MCF 10A (cell line): ENCODE measurements at regions not wholly inside any gene's neighbourhood (a gene's known extent, or its start where the extent isn't known, plus 50 kb on each side); places are given as distances from the start of the nearest gene placed in this dataset.

ENCODE experiments used
- BruUV-seq: library from RNA; stranded (reverse); fragments of 400-500 nt; replicated peaks from 2 replicates; lab custom pipeline; 2021; lab: Mats Ljungman, UMichigan
- CTCF ChIA-PET: fragments of 300-600 bp; sonication (Branson Sonifier 250); formaldehyde crosslinking; extraction: SDS; loops from one replicate; lab custom pipeline; 2021; ENCODE audit warnings: antibody characterized with exemption, inconsistent platforms; lab: Yijun Ruan, JAX
- POLR2A ChIA-PET: fragments of 300-600, 350-650 bp; sonication (Branson Sonifier 250); formaldehyde crosslinking; extraction: SDS; loops from one replicate; lab custom pipeline; 2020; ENCODE audit warnings: antibody characterized with exemption, inconsistent platforms; lab: Yijun Ruan, JAX
- DNase-seq: peaks from one replicate; pipeline ENCODE4 v3.0.0-alpha.2; 2018; ENCODE audit not compliant: unreplicated experiment
- H3K27ac Mint-ChIP-seq: one replicate; pipeline ENCODE4 v1.8.0; 2022; ENCODE audit warnings: mild to moderate bottlenecking, low read depth, mixed read lengths; ENCODE audit not compliant: unreplicated experiment
- H3K27me3 Mint-ChIP-seq: one replicate; pipeline ENCODE4 v1.8.0; 2022; ENCODE audit warnings: mixed read lengths; ENCODE audit not compliant: insufficient read depth, unreplicated experiment
- H3K36me3 Mint-ChIP-seq: one replicate; pipeline ENCODE4 v1.8.0; 2022; ENCODE audit warnings: mild to moderate bottlenecking, moderate library complexity, mixed read lengths; ENCODE audit not compliant: insufficient read depth, unreplicated experiment
- H3K4me1 Mint-ChIP-seq: one replicate; pipeline ENCODE4 v1.8.0; 2022; ENCODE audit warnings: mixed read lengths; ENCODE audit not compliant: insufficient read depth, unreplicated experiment
- H3K4me3 Mint-ChIP-seq: one replicate; pipeline ENCODE4 v1.8.0; 2022; ENCODE audit warnings: mild to moderate bottlenecking, moderate library complexity, mixed read lengths; ENCODE audit not compliant: unreplicated experiment
- H3K9me3 Mint-ChIP-seq: one replicate; pipeline ENCODE4 v1.8.0; 2022; ENCODE audit warnings: mixed read lengths; ENCODE audit not compliant: unreplicated experiment
- intact Hi-C: fragments of 100-400 bp; cut with micrococcal nuclease; formaldehyde crosslinking; loops from 2 replicates; pipeline ENCODE4 v1.14.1; 2022
- TF ChIP-seq, protein P1 (sequence below): fragments of 200-600 bp; IDR thresholded peaks from one replicate; pipeline ENCODE4 v1.8.0; 2022; ENCODE audit warnings: antibody characterized with exemption, mild to moderate bottlenecking; ENCODE audit not compliant: unreplicated experiment

DNA sequence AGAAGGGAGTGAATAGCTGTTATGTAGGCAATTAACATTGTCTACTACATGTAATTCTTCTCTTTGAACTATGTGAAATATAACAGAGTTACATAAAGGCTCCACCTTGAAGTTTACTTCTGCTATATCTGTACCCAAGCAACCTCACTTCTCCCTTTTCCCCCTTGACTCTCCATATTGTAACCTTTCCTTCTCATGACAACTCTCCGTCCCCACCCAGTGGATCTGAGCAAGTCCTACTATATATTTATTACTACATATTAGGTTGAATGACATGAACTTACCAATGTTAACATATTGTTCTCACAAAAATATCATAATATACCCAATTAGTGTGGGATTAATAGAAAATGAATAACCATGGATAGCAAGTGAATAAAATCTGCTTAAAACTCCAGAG lies 93.2 kb upstream of the ATP8A1 start:
- H3K27ac Mint-ChIP-seq = no peak overlapping the region
- ChIA-PET CTCF (interaction anchor here (0.7 to 1.5 kb wide), 10 partner anchors 11 to 379 kb away, joined by 3 to 13 read pairs (median 4); no protein-coding TSS in a partner anchor), POLR2A (no interaction called here)
- no peaks in the 10 kb centered on the region for H3K4me1 Mint-ChIP-seq
- BruUV-seq = no TSS peak
- TF ChIP-seq, protein P1, sequence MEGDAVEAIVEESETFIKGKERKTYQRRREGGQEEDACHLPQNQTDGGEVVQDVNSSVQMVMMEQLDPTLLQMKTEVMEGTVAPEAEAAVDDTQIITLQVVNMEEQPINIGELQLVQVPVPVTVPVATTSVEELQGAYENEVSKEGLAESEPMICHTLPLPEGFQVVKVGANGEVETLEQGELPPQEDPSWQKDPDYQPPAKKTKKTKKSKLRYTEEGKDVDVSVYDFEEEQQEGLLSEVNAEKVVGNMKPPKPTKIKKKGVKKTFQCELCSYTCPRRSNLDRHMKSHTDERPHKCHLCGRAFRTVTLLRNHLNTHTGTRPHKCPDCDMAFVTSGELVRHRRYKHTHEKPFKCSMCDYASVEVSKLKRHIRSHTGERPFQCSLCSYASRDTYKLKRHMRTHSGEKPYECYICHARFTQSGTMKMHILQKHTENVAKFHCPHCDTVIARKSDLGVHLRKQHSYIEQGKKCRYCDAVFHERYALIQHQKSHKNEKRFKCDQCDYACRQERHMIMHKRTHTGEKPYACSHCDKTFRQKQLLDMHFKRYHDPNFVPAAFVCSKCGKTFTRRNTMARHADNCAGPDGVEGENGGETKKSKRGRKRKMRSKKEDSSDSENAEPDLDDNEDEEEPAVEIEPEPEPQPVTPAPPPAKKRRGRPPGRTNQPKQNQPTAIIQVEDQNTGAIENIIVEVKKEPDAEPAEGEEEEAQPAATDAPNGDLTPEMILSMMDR = no peak
- no peaks in the 10 kb centered on the region for H3K27me3 Mint-ChIP-seq
- no peaks in the 10 kb centered on the region for H3K36me3 Mint-ChIP-seq
- H3K4me3 Mint-ChIP-seq = no peak overlapping the region
- intact Hi-C loops = loop anchor here (1.0 kb wide), 1 partner anchor 182 kb away; no protein-coding TSS in a partner anchor
- DNase-seq = peak; percentile 38
- H3K9me3 Mint-ChIP-seq = no peaks in the 10 kb centered on the region

DNA sequence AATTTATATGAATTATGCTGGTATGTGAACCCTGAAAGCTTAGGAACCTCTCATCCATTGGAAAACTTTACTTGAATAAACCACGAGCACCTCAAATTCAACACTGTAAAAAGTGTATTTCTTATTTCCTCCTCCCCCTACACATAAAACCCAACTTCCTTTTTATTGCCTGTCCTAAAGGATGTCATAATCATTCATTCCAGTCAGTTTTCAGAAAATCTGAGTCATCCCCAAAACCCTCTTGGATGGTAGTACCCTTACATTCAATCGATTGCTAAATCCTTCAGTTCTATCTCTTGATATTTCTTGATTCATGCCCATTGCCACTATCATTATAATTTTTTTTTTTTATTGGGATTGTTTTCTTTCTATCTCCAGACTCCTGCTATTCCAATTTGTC lies 91.1 kb upstream of the ATP8A1 start:
- intact Hi-C loops = no loop called here
- no peak overlapping the region for H3K4me3 Mint-ChIP-seq
- TF ChIP-seq, protein P1 = no peak
- ChIA-PET CTCF (no interaction called here), POLR2A (no interaction called here)
- no peaks in the 10 kb centered on the region for H3K27me3 Mint-ChIP-seq
- no peak overlapping the region for H3K27ac Mint-ChIP-seq
- H3K4me1 Mint-ChIP-seq = no peaks in the 10 kb centered on the region
- no peaks in the 10 kb centered on the region for H3K36me3 Mint-ChIP-seq
- DNase-seq = peak; percentile 24
- no TSS peak for BruUV-seq
- H3K9me3 Mint-ChIP-seq = no peaks in the 10 kb centered on the region

DNA sequence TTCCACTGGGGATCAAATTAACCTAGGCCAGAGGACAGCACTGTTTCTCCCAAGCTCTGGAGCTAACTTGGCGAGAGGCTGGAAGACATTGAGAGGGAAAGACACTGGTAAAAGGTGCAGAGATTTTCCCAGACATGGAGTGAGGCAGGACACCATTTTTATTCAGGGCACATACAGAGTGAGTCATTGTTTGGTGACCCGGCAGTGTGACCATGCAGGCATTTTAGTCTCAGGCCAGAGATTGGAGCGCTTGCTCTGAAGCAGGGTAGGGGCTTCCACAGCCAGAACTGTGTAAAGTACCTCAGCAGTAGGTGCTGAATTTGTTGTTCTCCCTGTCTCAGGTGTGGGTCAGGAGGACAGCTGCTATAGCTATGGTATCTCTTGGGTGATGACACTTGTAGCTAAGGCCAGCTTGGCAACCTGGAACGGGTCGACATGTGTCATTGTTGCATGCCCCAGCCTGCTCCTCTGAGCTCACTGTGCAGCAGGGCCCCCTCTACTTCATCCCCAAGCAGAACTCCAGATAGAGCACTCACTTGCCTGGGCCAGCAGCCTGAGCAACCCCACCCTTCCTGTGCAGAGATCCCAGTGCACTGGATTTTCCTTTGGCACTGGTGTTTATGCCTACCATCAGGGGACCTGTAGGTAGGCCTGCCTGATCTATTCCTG lies 79.8 kb upstream of the ATP8A1 start:
- Mint-ChIP-seq H3K4me1 (peaks cover 10% of the 10 kb centered on the region), H3K9me3 (peaks cover 7% of the 10 kb centered on the region), H3K27me3 (no peaks in the 10 kb centered on the region), H3K36me3 (no peaks in the 10 kb centered on the region), H3K4me3 (no peak overlapping the region), H3K27ac (no peak overlapping the region)
- no TSS peak for BruUV-seq
- intact Hi-C loops = no loop called here
- POLR2A ChIA-PET = interaction anchor here (1.0 to 1.5 kb wide), 2 partner anchors 14 to 15 kb away, joined by 3 to 4 read pairs; no protein-coding TSS in a partner anchor
- CTCF ChIA-PET = interaction anchor here (1.0 kb wide), 1 partner anchor 14 kb away, joined by 4 read pairs; no protein-coding TSS in a partner anchor
- peak; percentile 48 for DNase-seq
- TF ChIP-seq, protein P1 = no peak

DNA sequence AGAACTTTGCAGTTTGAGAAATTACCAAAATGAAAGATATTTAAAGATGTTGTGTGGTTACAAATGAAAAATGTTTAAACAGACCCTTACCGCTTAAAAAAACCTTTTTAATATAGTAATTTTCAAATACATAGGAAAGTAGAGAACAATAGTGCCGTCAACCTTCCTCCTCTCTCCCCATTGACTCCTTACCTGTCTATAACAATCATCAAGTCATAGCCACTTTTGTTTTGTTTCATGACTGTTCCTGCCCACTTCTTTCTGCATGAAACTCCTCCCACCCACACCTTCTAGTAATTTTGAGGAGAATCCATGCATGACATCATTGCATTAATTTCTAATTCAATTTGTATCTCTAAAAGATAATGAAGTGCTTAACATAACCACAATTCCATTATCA lies 76.5 kb upstream of the ATP8A1 start:
- no peak overlapping the region for H3K27ac Mint-ChIP-seq
- no peak for DNase-seq
- no TSS peak for BruUV-seq
- H3K36me3 Mint-ChIP-seq = no peaks in the 10 kb centered on the region
- ChIA-PET POLR2A (no interaction called here), CTCF (no interaction called here)
- TF ChIP-seq, protein P1 = no peak
- H3K9me3 Mint-ChIP-seq = no peaks in the 10 kb centered on the region
- no peak overlapping the region for H3K4me3 Mint-ChIP-seq
- no peaks in the 10 kb centered on the region for H3K27me3 Mint-ChIP-seq
- peaks cover 10% of the 10 kb centered on the region for H3K4me1 Mint-ChIP-seq
- intact Hi-C loops = no loop called here
